ENCODE measurements at regions not wholly inside any gene's neighbourhood (a gene's known extent, or its start where the extent isn't known, plus 50 kb on each side); places are given as distances from the start of the nearest gene placed in this dataset.

DNA sequence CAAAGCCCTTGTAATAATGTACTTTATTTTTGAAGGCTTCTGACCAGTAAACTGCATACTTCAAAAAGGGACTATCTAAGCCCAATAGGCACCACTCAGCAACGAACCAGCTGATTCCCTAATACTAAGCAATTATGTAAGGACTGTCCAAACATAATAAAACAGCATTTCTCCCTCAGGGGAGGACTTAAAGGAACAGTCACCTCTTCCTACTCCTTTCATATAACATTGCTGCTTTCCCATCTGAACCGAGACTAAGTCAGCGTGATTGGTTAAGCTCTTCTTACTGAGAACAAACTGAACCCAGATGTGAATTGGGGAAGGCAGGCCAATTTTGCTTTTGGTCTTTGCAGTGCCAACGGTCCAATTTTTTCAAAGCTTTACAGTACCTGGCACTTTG is 420.0 kb downstream of the METTL15 start:
- no peak overlapping the region for H3K4me3 ChIP-seq (ENCODE audit: insufficient read depth, low read depth, low read length)
- no peak for TF ChIP-seq EZH2 (IDR thresholded peaks at IDR 0.05; ENCODE audit: insufficient read depth, low read length)
- TF ChIP-seq, protein P1, sequence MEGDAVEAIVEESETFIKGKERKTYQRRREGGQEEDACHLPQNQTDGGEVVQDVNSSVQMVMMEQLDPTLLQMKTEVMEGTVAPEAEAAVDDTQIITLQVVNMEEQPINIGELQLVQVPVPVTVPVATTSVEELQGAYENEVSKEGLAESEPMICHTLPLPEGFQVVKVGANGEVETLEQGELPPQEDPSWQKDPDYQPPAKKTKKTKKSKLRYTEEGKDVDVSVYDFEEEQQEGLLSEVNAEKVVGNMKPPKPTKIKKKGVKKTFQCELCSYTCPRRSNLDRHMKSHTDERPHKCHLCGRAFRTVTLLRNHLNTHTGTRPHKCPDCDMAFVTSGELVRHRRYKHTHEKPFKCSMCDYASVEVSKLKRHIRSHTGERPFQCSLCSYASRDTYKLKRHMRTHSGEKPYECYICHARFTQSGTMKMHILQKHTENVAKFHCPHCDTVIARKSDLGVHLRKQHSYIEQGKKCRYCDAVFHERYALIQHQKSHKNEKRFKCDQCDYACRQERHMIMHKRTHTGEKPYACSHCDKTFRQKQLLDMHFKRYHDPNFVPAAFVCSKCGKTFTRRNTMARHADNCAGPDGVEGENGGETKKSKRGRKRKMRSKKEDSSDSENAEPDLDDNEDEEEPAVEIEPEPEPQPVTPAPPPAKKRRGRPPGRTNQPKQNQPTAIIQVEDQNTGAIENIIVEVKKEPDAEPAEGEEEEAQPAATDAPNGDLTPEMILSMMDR (IDR thresholded peaks at IDR 0.05; ENCODE audit: insufficient read depth, low read depth, low read length): no peak
- H3K27ac ChIP-seq (ENCODE audit: low read depth, low read length): no peak overlapping the region
- FAIRE-seq: no peak
- no peaks in the 10 kb centered on the region for H3K4me1 ChIP-seq (ENCODE audit: insufficient read depth, low read length)
- no peaks in the 10 kb centered on the region for H4K20me1 ChIP-seq (ENCODE audit: insufficient read depth, low read length)
- H3K36me3 Mint-ChIP-seq (ENCODE audit: low read depth, unreplicated experiment): peaks cover 3% of the 10 kb centered on the region
- peaks cover 28% of the 10 kb centered on the region for H3K9me3 Mint-ChIP-seq (ENCODE audit: unreplicated experiment)
- no peak overlapping the region for H3K9ac ChIP-seq (ENCODE audit: low read length)
- H3K4me2 ChIP-seq (ENCODE audit: low read length): no peak overlapping the region
- no peaks in the 10 kb centered on the region for H3K79me2 ChIP-seq (ENCODE audit: insufficient read depth, low read length)
- peaks cover 13% of the 10 kb centered on the region for H3K9me3 ChIP-seq (ENCODE audit: insufficient read depth, low read depth, low read length)
- no peaks in the 10 kb centered on the region for H3K27me3 ChIP-seq (ENCODE audit: insufficient read depth, low read length)
- no peak for DNase-seq (ENCODE audit: low read depth)
- H3K4me3 Mint-ChIP-seq (ENCODE audit: unreplicated experiment): no peak overlapping the region
- no peaks in the 10 kb centered on the region for H3K27me3 Mint-ChIP-seq (ENCODE audit: low read depth, unreplicated experiment)
- H2AFZ ChIP-seq (ENCODE audit: low read depth, low read length): no peak overlapping the region
- no peaks in the 10 kb centered on the region for H3K36me3 ChIP-seq (ENCODE audit: insufficient read depth, low read length)
- no peak overlapping the region for H3K27ac Mint-ChIP-seq (ENCODE audit: unreplicated experiment)
- peaks cover 12% of the 10 kb centered on the region for H3K4me1 Mint-ChIP-seq (ENCODE audit: low read depth, unreplicated experiment)

DNA sequence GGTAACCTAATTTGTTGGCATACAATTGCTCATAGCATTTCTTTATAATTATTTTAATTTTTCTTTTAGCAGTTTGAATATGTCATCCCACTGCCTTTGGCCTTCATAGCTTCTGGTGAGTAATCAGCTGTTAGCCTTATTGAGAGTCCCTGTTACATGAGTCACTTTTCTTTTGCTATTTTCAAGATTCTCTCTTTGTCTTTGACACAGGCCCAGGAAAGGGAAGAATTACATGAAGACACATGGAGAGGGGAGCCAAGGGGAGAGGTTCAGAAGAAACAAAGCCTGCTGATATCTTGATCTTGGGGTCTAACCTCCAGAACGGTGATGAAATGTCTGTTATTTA is 418.2 kb downstream of the METTL15 start:
- Histone ChIP-seq H3K4me1 (ENCODE audit: insufficient read depth, low read length) (no peaks in the 10 kb centered on the region), H4K20me1 (ENCODE audit: insufficient read depth, low read length) (no peaks in the 10 kb centered on the region), H3K9ac (ENCODE audit: low read length) (no peak overlapping the region), H3K36me3 (ENCODE audit: insufficient read depth, low read length) (no peaks in the 10 kb centered on the region), H3K79me2 (ENCODE audit: insufficient read depth, low read length) (no peaks in the 10 kb centered on the region), H3K27ac (ENCODE audit: low read depth, low read length) (no peak overlapping the region), H3K4me2 (ENCODE audit: low read length) (no peak overlapping the region), H3K27me3 (ENCODE audit: insufficient read depth, low read length) (no peaks in the 10 kb centered on the region), H2AFZ (ENCODE audit: low read depth, low read length) (no peak overlapping the region), H3K4me3 (ENCODE audit: insufficient read depth, low read depth, low read length) (no peak overlapping the region), H3K9me3 (ENCODE audit: insufficient read depth, low read depth, low read length) (peaks cover 13% of the 10 kb centered on the region)
- Mint-ChIP-seq H3K27me3 (ENCODE audit: low read depth, unreplicated experiment) (no peaks in the 10 kb centered on the region), H3K36me3 (ENCODE audit: low read depth, unreplicated experiment) (peaks cover 3% of the 10 kb centered on the region), H3K27ac (ENCODE audit: unreplicated experiment) (no peak overlapping the region), H3K4me3 (ENCODE audit: unreplicated experiment) (no peak overlapping the region), H3K9me3 (ENCODE audit: unreplicated experiment) (peaks cover 26% of the 10 kb centered on the region), H3K4me1 (ENCODE audit: low read depth, unreplicated experiment) (peaks cover 12% of the 10 kb centered on the region)
- TF ChIP-seq EZH2 (IDR thresholded peaks at IDR 0.05; ENCODE audit: insufficient read depth, low read length): no peak
- TF ChIP-seq, protein P1 (IDR thresholded peaks at IDR 0.05; ENCODE audit: insufficient read depth, low read depth, low read length): no peak
- DNase-seq (ENCODE audit: low read depth): no peak
- no peak for FAIRE-seq

DNA sequence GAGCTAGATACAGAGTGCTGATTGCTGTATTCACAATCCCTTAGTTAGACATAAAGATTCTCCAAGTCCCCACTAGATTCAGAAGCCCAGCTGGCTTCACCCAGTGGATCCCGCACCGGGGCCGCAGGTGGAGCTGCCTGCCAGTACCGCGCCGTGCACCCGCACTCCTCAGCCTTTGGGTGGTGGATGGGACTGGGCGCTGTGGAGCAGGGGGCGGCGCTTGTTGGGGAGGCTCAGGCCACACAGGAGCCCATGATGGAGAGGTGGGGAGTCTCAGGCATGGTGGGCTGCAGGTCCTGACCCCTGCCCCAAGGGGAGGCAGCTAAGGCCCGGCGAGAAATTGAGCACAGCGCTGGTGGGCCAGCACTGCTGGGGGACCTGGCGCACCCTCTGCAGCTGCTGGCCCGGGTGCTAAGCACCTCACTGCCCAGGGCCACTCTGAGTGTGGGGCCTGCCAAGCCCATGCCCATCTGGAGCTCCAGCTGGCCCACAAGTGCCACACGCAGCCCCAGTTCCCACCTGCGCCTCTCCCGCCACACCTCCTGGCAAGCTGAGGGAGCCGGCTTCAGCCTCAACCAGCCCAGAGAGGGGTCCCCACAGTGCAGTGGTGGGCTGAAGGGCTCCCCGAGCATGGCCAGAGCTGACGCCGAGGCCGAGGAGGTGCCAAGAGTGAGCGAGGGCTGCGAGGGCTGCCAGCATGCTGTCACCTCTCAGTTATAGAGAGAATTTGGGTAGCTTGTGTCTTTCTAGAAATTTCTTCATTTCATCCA is 417.6 kb downstream of the METTL15 start:
- Histone ChIP-seq H3K4me3 (ENCODE audit: insufficient read depth, low read depth, low read length) (no peak overlapping the region), H3K27ac (ENCODE audit: low read depth, low read length) (no peak overlapping the region), H3K27me3 (ENCODE audit: insufficient read depth, low read length) (no peaks in the 10 kb centered on the region), H3K9ac (ENCODE audit: low read length) (no peak overlapping the region), H3K4me1 (ENCODE audit: insufficient read depth, low read length) (no peaks in the 10 kb centered on the region), H2AFZ (ENCODE audit: low read depth, low read length) (no peak overlapping the region), H3K36me3 (ENCODE audit: insufficient read depth, low read length) (no peaks in the 10 kb centered on the region), H3K4me2 (ENCODE audit: low read length) (no peak overlapping the region), H4K20me1 (ENCODE audit: insufficient read depth, low read length) (no peaks in the 10 kb centered on the region), H3K9me3 (ENCODE audit: insufficient read depth, low read depth, low read length) (peaks cover 13% of the 10 kb centered on the region), H3K79me2 (ENCODE audit: insufficient read depth, low read length) (no peaks in the 10 kb centered on the region)
- no peaks in the 10 kb centered on the region for H3K27me3 Mint-ChIP-seq (ENCODE audit: low read depth, unreplicated experiment)
- peaks cover 3% of the 10 kb centered on the region for H3K36me3 Mint-ChIP-seq (ENCODE audit: low read depth, unreplicated experiment)
- no peak overlapping the region for H3K4me3 Mint-ChIP-seq (ENCODE audit: unreplicated experiment)
- H3K27ac Mint-ChIP-seq (ENCODE audit: unreplicated experiment): no peak overlapping the region
- FAIRE-seq (no peak), DNase-seq (ENCODE audit: low read depth) (no peak)
- H3K9me3 Mint-ChIP-seq (ENCODE audit: unreplicated experiment): peaks cover 26% of the 10 kb centered on the region
- H3K4me1 Mint-ChIP-seq (ENCODE audit: low read depth, unreplicated experiment): peaks cover 12% of the 10 kb centered on the region
- TF ChIP-seq EZH2 (IDR thresholded peaks at IDR 0.05; ENCODE audit: insufficient read depth, low read length): no peak
- TF ChIP-seq, protein P1 (IDR thresholded peaks at IDR 0.05; ENCODE audit: insufficient read depth, low read depth, low read length): no peak
